Stimulated activated effector memory CD8-positive, alpha-beta T cell treated with anti-CD3 and anti-CD28 coated beads, Interleukin-12 subunit alpha, Interleukin-12 subunit beta, amount 100 ng/mL, for 72 hours (primary cell): ENCODE measurements at regions not wholly inside any gene's neighbourhood (a gene's known extent, or its start where the extent isn't known, plus 50 kb on each side); places are given as distances from the start of the nearest gene placed in this dataset.

Experiments
- ATAC-seq: fragments of 150-1000 bp; cut with Tn5 transposase; 2 replicates; pipeline ENCODE4 v1.10.0; 2021
- DNase-seq, 2 donors: peaks; one replicate each; pipeline ENCODE4 v3.0.0; 2021 to 2022; ENCODE audit warnings: low spot score in 2 of 2
- H3K27ac Mint-ChIP-seq: one replicate; pipeline ENCODE4 v1.8.0; 2022; ENCODE audit warnings: mild to moderate bottlenecking, mixed read lengths
- H3K36me3 Mint-ChIP-seq: one replicate; pipeline ENCODE4 v1.8.0; 2022; ENCODE audit warnings: mild to moderate bottlenecking, mixed read lengths
- H3K4me1 Mint-ChIP-seq: one replicate; pipeline ENCODE4 v1.8.0; 2022; ENCODE audit warnings: mixed read lengths
- H3K4me3 Mint-ChIP-seq: one replicate; pipeline ENCODE4 v1.8.0; 2022; ENCODE audit warnings: mild to moderate bottlenecking, mixed read lengths
- H3K9me3 Mint-ChIP-seq: one replicate; pipeline ENCODE4 v1.8.0; 2022; ENCODE audit warnings: mixed read lengths

GRCh38 chr12:5371631-5372030 is 60.3 kb upstream of the NTF3 start:
- H3K36me3 Mint-ChIP-seq = no peaks in the 10 kb centered on the region
- H3K4me3 Mint-ChIP-seq = no peak overlapping the region
- DNase-seq = no peak
- no peak for ATAC-seq
- no peak overlapping the region for H3K27ac Mint-ChIP-seq
- H3K4me1 Mint-ChIP-seq = no peaks in the 10 kb centered on the region
- H3K9me3 Mint-ChIP-seq = peaks cover 3% of the 10 kb centered on the region

DNA sequence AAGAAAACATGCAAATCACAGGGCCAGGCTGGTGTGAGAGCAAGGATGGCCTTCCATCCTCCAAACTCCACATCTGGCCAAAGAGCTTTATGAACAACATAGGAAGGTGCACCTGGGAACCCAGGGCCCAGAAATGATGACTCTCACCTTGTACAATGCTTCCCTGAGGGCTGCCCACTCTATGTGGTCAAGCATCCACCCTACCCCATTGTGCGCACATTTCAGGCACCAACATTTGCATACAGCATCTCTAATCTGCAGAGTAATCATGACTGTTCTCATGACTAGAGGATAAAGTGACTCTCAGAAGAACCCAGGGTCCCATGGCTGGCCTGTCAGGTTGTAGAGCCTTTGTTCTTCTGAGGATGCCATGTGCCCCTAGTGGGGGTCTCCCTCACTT is 57.2 kb upstream of the NTF3 start:
- H3K4me1 Mint-ChIP-seq = no peaks in the 10 kb centered on the region
- H3K36me3 Mint-ChIP-seq = no peaks in the 10 kb centered on the region
- peaks cover 3% of the 10 kb centered on the region for H3K9me3 Mint-ChIP-seq
- no peak overlapping the region for H3K27ac Mint-ChIP-seq
- no peak for ATAC-seq
- no peak for DNase-seq
- no peak overlapping the region for H3K4me3 Mint-ChIP-seq

DNA sequence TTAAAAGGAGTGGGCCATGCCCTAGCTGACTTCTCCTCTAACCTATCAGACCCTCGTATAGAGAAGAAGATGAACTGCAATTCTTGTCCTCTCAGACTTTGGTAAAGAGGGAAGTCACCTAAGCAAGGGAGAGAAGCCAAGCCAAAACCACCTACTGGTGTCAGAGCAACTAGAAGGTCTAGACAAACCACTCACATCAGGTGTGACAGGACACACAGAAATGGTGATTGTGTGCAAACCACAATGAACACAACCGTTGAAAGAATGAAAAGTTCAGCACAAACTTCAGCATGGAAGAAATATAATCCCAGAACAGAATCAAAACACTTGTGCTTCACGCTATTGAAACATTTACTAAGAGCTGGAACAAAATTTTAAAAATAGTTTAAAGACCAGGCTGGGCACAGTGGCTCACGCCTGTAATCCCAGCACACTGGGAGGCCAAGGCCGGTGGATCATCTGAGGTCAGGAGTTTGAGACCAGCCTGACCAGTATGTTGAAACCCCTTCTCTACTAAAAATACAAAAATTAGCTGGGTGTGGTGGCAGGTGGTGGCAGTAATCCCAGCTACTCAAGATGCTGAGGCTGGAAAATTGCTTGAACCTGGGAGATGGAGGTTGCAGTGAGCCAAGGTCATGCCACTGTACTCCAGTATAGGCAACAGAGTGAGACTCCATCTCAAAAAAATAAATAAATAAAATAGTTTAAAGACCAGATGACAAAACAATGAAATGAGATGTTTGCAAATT is 56.2 kb upstream of the NTF3 start:
- no peak overlapping the region for H3K27ac Mint-ChIP-seq
- no peak for ATAC-seq
- DNase-seq = no peak
- H3K36me3 Mint-ChIP-seq = no peaks in the 10 kb centered on the region
- peaks cover 3% of the 10 kb centered on the region for H3K9me3 Mint-ChIP-seq
- no peaks in the 10 kb centered on the region for H3K4me1 Mint-ChIP-seq
- H3K4me3 Mint-ChIP-seq = no peak overlapping the region

GRCh38 chr12:5376591-5377207 is 55.2 kb upstream of the NTF3 start:
- DNase-seq = no peak
- no peaks in the 10 kb centered on the region for H3K36me3 Mint-ChIP-seq

GRCh38 chr12:5377997-5378592 is 53.8 kb upstream of the NTF3 start:
- no peak overlapping the region for H3K4me3 Mint-ChIP-seq
- no peak for ATAC-seq

More at GRCh38 chr12:5376591-5377207, 55.2 kb upstream of the NTF3 start:
- no peak for ATAC-seq
- Mint-ChIP-seq H3K9me3 (peaks cover 3% of the 10 kb centered on the region), H3K4me3 (no peak overlapping the region), H3K4me1 (no peaks in the 10 kb centered on the region), H3K27ac (no peak overlapping the region)

DNA sequence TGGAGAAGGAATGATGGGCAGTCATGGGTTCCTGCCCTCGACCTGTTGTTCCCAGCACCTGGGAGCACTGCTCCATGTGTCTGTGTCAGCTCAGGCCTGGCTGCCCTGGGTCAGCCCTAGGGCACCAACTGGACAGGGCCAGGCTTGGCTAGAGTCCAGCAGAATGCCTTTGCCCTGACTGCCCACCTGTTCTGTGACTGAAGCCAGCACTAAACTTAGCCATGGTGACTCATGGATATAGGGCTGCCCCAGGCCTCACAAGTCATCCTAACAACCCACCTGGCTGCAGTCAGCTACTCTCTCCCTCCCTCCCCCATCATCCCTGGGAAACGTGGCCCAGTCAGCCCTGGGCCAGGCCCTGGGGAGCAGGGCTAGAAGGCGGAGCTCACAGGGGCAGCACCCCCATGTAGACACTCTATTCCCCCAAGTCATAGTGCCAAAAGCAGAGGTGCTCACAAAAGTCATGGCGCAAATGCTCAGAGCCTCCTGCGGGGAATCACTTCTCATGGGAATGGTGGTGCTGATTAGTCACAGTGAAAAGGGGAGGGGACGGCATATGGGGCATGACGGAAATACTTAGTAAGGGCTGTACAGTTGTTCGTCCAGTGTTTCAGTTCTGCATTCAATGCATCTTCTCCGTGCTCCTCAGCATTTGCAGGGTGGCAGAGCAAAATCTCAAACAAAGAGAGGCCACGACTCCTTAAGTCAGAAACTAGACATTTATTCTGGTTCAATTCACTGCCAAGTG is 52.0 kb upstream of the NTF3 start:
- Mint-ChIP-seq H3K9me3 (peaks cover 1% of the 10 kb centered on the region), H3K27ac (no peak overlapping the region), H3K36me3 (no peaks in the 10 kb centered on the region), H3K4me3 (no peak overlapping the region), H3K4me1 (no peaks in the 10 kb centered on the region)
- no peak for ATAC-seq
- no peak for DNase-seq

More at GRCh38 chr12:5377997-5378592, 53.8 kb upstream of the NTF3 start:
- Mint-ChIP-seq H3K4me1 (no peaks in the 10 kb centered on the region), H3K27ac (no peak overlapping the region), H3K36me3 (no peaks in the 10 kb centered on the region), H3K9me3 (peaks cover 3% of the 10 kb centered on the region)
- no peak for DNase-seq
